ENCODE measurements at regions not wholly inside any gene's neighbourhood (a gene's known extent, or its start where the extent isn't known, plus 50 kb on each side); places are given as distances from the start of the nearest gene placed in this dataset.
"Not testable (repeated sequence)": the region's sequence is repeated elsewhere in the genome, so short reads cannot be mapped to it uniquely, and the experiment has no call there.

GRCh38 chr6:15193451-15193850 is 52.4 kb upstream of the JARID2 start:
- not testable (repeated sequence) for H3K27ac ChIP-seq (ENCODE audit: insufficient read depth, low read depth, low read length, poor library complexity, severe bottlenecking); H3K4me1 ChIP-seq (ENCODE audit: control insufficient read depth, insufficient read depth, low read length); H3K36me3 ChIP-seq (ENCODE audit: control insufficient read depth, insufficient read depth, low read length); H3K27me3 ChIP-seq (ENCODE audit: control insufficient read depth, insufficient read depth, low read length, poor library complexity, severe bottlenecking); H3K9me3 ChIP-seq (ENCODE audit: control insufficient read depth, low read length); H3K4me3 ChIP-seq (ENCODE audit: insufficient read depth, low read depth, low read length)
- WGBS, 2 experiments: 90 to 97% methylated on average over 9 to 10 of the region's 10 CpGs

- 87 to 93% methylated on average over 4 of the region's 4 CpGs for WGBS, 2 experiments
- H3K27ac ChIP-seq (ENCODE audit: insufficient read depth, low read depth, low read length, poor library complexity, severe bottlenecking): no peak overlapping the region
- no peak overlapping the region for H3K4me3 ChIP-seq (ENCODE audit: insufficient read depth, low read depth, low read length)
- no peaks in the 10 kb centered on the region for H3K36me3 ChIP-seq (ENCODE audit: control insufficient read depth, insufficient read depth, low read length)
- H3K4me1 ChIP-seq (ENCODE audit: control insufficient read depth, insufficient read depth, low read length): no peaks in the 10 kb centered on the region
- H3K27me3 ChIP-seq (ENCODE audit: control insufficient read depth, insufficient read depth, low read length, poor library complexity, severe bottlenecking): no peaks in the 10 kb centered on the region
- H3K9me3 ChIP-seq (ENCODE audit: control insufficient read depth, low read length): no peaks in the 10 kb centered on the region
These were observed 51.4 kb upstream of the JARID2 start for GRCh38 chr6:15194453-15194852.
